NCI-H82 treated with DMSO at 0.1 percent for 48 hours (cell line): ENCODE measurements at regions not wholly inside any gene's neighbourhood (a gene's known extent, or its start where the extent isn't known, plus 50 kb on each side); places are given as distances from the start of the nearest gene placed in this dataset.

ENCODE experiments used
- DNase-seq: peaks from one replicate; lab custom pipeline; 2025; ENCODE audit not compliant: unreplicated experiment; lab: John Stamatoyannopoulos, UW

GRCh38 chrX:99137488-99137887 is 1272.6 kb downstream of the PCDH19 start:
- no peak for DNase-seq

GRCh38 chrX:99117011-99117410 is 1293.1 kb downstream of the PCDH19 start:
- no peak for DNase-seq

GRCh38 chrX:99095965-99096635 is 1314.0 kb downstream of the PCDH19 start:
- no peak for DNase-seq

- DNase-seq: no peak
These were observed 1318.6 kb downstream of the PCDH19 start for GRCh38 chrX:99091459-99091858.

- no peak for DNase-seq
These were observed 1331.8 kb downstream of the PCDH19 start for GRCh38 chrX:99078301-99078700.

GRCh38 chrX:99077099-99077498 is 1333.0 kb downstream of the PCDH19 start:
- DNase-seq: no peak

GRCh38 chrX:99073551-99073950 is 1336.5 kb downstream of the PCDH19 start:
- no peak for DNase-seq

- no peak for DNase-seq
These were observed 1358.4 kb downstream of the PCDH19 start for GRCh38 chrX:99051639-99052038.

GRCh38 chrX:99033226-99033901 is 1376.7 kb downstream of the PCDH19 start:
- no peak for DNase-seq

- no peak for DNase-seq
These were observed 1399.1 kb downstream of the PCDH19 start for GRCh38 chrX:99010957-99011356.

GRCh38 chrX:99001286-99001685 is 1408.8 kb downstream of the PCDH19 start:
- no peak for DNase-seq

GRCh38 chrX:98962996-98963395 is 1447.1 kb downstream of the PCDH19 start:
- no peak for DNase-seq

GRCh38 chrX:98956014-98956413 is 1454.1 kb downstream of the PCDH19 start:
- DNase-seq: no peak

- DNase-seq: no peak
These were observed 1470.6 kb downstream of the PCDH19 start for GRCh38 chrX:98939456-98939855.

- DNase-seq: no peak
These were observed 1478.9 kb downstream of the PCDH19 start for GRCh38 chrX:98931216-98931615.

GRCh38 chrX:98924511-98924910 is 1485.6 kb downstream of the PCDH19 start:
- DNase-seq: no peak

GRCh38 chrX:98897191-98897590 is 1512.9 kb downstream of the PCDH19 start:
- DNase-seq: no peak

GRCh38 chrX:98850639-98851038 is 1559.4 kb downstream of the PCDH19 start:
- peak; percentile 21 for DNase-seq
